IMR-90 (cell line): ENCODE measurements at regions not wholly inside any gene's neighbourhood (a gene's known extent, or its start where the extent isn't known, plus 50 kb on each side); places are given as distances from the start of the nearest gene placed in this dataset.

Experiments
- ATAC-seq: fragments of 200-7000 bp; cut with Tn5 transposase; 2 replicates; pipeline ENCODE4 v1.9.1; 2020; ENCODE audit warnings: low read depth, mild to moderate bottlenecking, moderate library complexity
- BruUV-seq: library from RNA; stranded (reverse); fragments of 400-500 nt; replicated peaks from 2 replicates; lab custom pipeline; 2021; lab: Mats Ljungman, UMichigan
- CTCF ChIA-PET: fragments of 300-600 bp; formaldehyde crosslinking; extraction: SDS; loops from one replicate; lab custom pipeline; 2021; ENCODE audit warnings: antibody characterized with exemption; lab: Yijun Ruan, JAX
- POLR2A ChIA-PET: fragments of 300-600 bp; sonication (Branson Sonifier 250); formaldehyde crosslinking; loops from one replicate; lab custom pipeline; 2022; ENCODE audit warnings: antibody characterized with exemption; ENCODE audit not compliant: unreplicated experiment; lab: Charles Lee
- DNase-seq: peaks from one replicate; pipeline ENCODE4 v3.0.0; 2013
- H2AFZ ChIP-seq: replicated peaks from 2 replicates; pipeline ENCODE3; 2013; ENCODE audit warnings: low read length, mild to moderate bottlenecking; ENCODE audit not compliant: poor library complexity
- H2AK5ac ChIP-seq: 2 replicates; pipeline ENCODE4 v1.6.1; 2013; ENCODE audit warnings: low read depth, low read length, inconsistent platforms
- H2AK9ac ChIP-seq: replicated peaks from 2 replicates; pipeline ENCODE3; 2013; ENCODE audit warnings: mild to moderate bottlenecking, low read depth, low read length, moderate library complexity; ENCODE audit not compliant: poor library complexity
- H2BK120ac ChIP-seq: 2 replicates; pipeline ENCODE4 v1.6.1; 2013; ENCODE audit warnings: low read depth, low read length, inconsistent platforms
- H2BK15ac ChIP-seq: 3 replicates; pipeline ENCODE4 v1.6.1; 2013; ENCODE audit warnings: low read depth, low read length, inconsistent platforms
- H2BK20ac ChIP-seq: 2 replicates; pipeline ENCODE4 v1.6.1; 2013; ENCODE audit warnings: low read depth, mild to moderate bottlenecking, inconsistent platforms, low read length, moderate library complexity
- H2BK5ac ChIP-seq: 2 replicates; pipeline ENCODE4 v1.6.1; 2013; ENCODE audit warnings: mild to moderate bottlenecking, low read depth, low read length, inconsistent platforms; ENCODE audit not compliant: poor library complexity, severe bottlenecking
- H3K14ac ChIP-seq: replicated peaks from 2 replicates; pipeline ENCODE4 v1.6.1; 2013; ENCODE audit warnings: low read depth, low read length, inconsistent platforms
- H3K18ac ChIP-seq: 2 replicates; pipeline ENCODE4 v1.6.1; 2013; ENCODE audit warnings: low read depth, low read length, control low read depth
- H3K23ac ChIP-seq: 2 replicates; pipeline ENCODE4 v1.6.1; 2013; ENCODE audit warnings: low read depth, low read length, inconsistent platforms
- H3K27ac ChIP-seq: 2 replicates; pipeline ENCODE4 v1.5.1; 2013; ENCODE audit warnings: mild to moderate bottlenecking, control low read depth, low read length; ENCODE audit not compliant: insufficient read depth
- H3K27me3 ChIP-seq: 2 replicates; pipeline ENCODE4 v1.6.1; 2013; ENCODE audit warnings: low read length; ENCODE audit not compliant: control insufficient read depth, insufficient read depth
- H3K36me3 ChIP-seq: 2 replicates; pipeline ENCODE4 v1.6.1; 2013; ENCODE audit warnings: low read length, mixed read lengths; ENCODE audit not compliant: control insufficient read depth, insufficient read depth
- H3K4ac ChIP-seq: 2 replicates; pipeline ENCODE4 v1.6.1; 2013; ENCODE audit warnings: low read depth, low read length, inconsistent platforms
- H3K4me1 ChIP-seq: 2 replicates; pipeline ENCODE4 v1.6.1; 2013; ENCODE audit warnings: low read length, mixed read lengths; ENCODE audit not compliant: control insufficient read depth, insufficient read depth
- H3K4me2 ChIP-seq: 2 replicates; pipeline ENCODE4 v1.6.1; 2013; ENCODE audit warnings: low read depth, mild to moderate bottlenecking, control low read depth, low read length, moderate library complexity
- H3K4me3 ChIP-seq: 2 replicates; pipeline ENCODE4 v1.5.1; 2013; ENCODE audit warnings: low read depth, mild to moderate bottlenecking, control low read depth, low read length, moderate library complexity; ENCODE audit not compliant: insufficient read depth
- H3K56ac ChIP-seq: 2 replicates; pipeline ENCODE4 v1.6.1; 2013; ENCODE audit warnings: low read length, inconsistent platforms; ENCODE audit not compliant: insufficient read depth; ENCODE audit errors: extremely low read depth
- H3K79me1 ChIP-seq, 2 experiments: 2 replicates each; pipeline ENCODE4 v1.6.1; 2013; ENCODE audit warnings: low read length in 2 of 2, inconsistent platforms in 1 of 2, low read depth in 1 of 2
- H3K9ac ChIP-seq: 2 replicates; pipeline ENCODE4 v1.6.1; 2013; ENCODE audit warnings: low read depth, low read length, control low read depth
- H3K9me1 ChIP-seq: 2 replicates; pipeline ENCODE4 v1.6.1; 2013; ENCODE audit warnings: low read length, inconsistent platforms; ENCODE audit not compliant: insufficient read depth
- H3K9me3 ChIP-seq: 2 replicates; pipeline ENCODE4 v1.6.1; 2013; ENCODE audit warnings: low read length; ENCODE audit not compliant: control insufficient read depth, insufficient read depth
- H4K20me1 ChIP-seq: 2 replicates; pipeline ENCODE4 v1.6.1; 2013; ENCODE audit warnings: low read length, inconsistent platforms; ENCODE audit not compliant: insufficient read depth
- H4K5ac ChIP-seq: 2 replicates; pipeline ENCODE4 v1.6.1; 2013; ENCODE audit warnings: mild to moderate bottlenecking, low read depth, low read length, control low read depth
- H4K8ac ChIP-seq, 2 experiments: 2 replicates each; pipeline ENCODE4 v1.6.1; 2013; ENCODE audit warnings: low read depth in 2 of 2, low read length in 2 of 2, control low read depth in 1 of 2, inconsistent platforms in 1 of 2
- H4K91ac ChIP-seq: 2 replicates; pipeline ENCODE4 v1.6.1; 2013; ENCODE audit warnings: low read depth, low read length, inconsistent platforms; ENCODE audit not compliant: insufficient read depth
- CEBPB ChIP-seq: IDR thresholded peaks from 2 replicates; pipeline ENCODE4 v1.6.1; 2012; ENCODE audit warnings: low read depth, low read length, improper control_type of control experiment
- CTCF ChIP-seq: conservative IDR thresholded peaks from 2 replicates; pipeline ENCODE4 v1.5.1; 2012; ENCODE audit warnings: mild to moderate bottlenecking, low read depth, low read length, improper control_type of control experiment
- FOS ChIP-seq: fragments of 150-350 bp; IDR thresholded peaks from 2 replicates; pipeline ENCODE4 v1.6.1; 2016; ENCODE audit warnings: low read depth, low read length
- RFX5 ChIP-seq: IDR thresholded peaks from 2 replicates; pipeline ENCODE4 v1.8.0; 2012; ENCODE audit warnings: low read depth, mild to moderate bottlenecking, low read length, moderate library complexity
- USF2 ChIP-seq: fragments of 150-350 bp; IDR thresholded peaks from 2 replicates; pipeline ENCODE4 v1.6.1; 2017; ENCODE audit warnings: mild to moderate bottlenecking, antibody characterized with exemption, low read length, low read depth
- WGBS, 2 experiments: methylation state at CpG; one replicate each; pipeline versions ENCODE4 v1.1.5 to v1.1.7; 2013; ENCODE audit warnings: missing lambda C conversion rate in 2 of 2; ENCODE audit not compliant: insufficient read length in 1 of 2; ENCODE audit errors: extremely low coverage in 2 of 2; 5-methylcytosine and 5-hydroxymethylcytosine counted together
- dilution Hi-C: fragments of 300-500 bp; cut with HindIII; formaldehyde crosslinking; loops from one replicate; pipeline ENCODE4 v1.14.3; 2018; ENCODE audit warnings: low sequenced_read_pairs; ENCODE audit not compliant: unreplicated experiment
- in situ Hi-C: fragments of 300-500 bp; cut with MboI; formaldehyde crosslinking; loops from 3 replicates; pipeline ENCODE4 v1.14.3; 2019; ENCODE audit warnings: low sequenced_read_pairs, inconsistent platforms, mixed read lengths
- intact Hi-C: fragments of 100-400 bp; cut with micrococcal nuclease; formaldehyde crosslinking; loops from 2 replicates; pipeline ENCODE4 v1.10.0; 2022

GRCh38 chr6:140343128-140343527 is 968.7 kb upstream of the CITED2 start:
- Histone ChIP-seq H2AK5ac (no peak overlapping the region), H4K20me1 (no peaks in the 10 kb centered on the region), H3K4me3 (no peak overlapping the region), H2AFZ (no peak overlapping the region), H3K4me2 (no peak overlapping the region), H4K8ac (no peak overlapping the region), H2BK120ac (no peak overlapping the region), H3K4ac (no peak overlapping the region), H3K9me3 (peaks cover 16% of the 10 kb centered on the region), H3K4me1 (peaks cover 6% of the 10 kb centered on the region), H3K9me1 (no peaks in the 10 kb centered on the region), H4K5ac (peak overlapping the region; percentile 35; the same call in 1 of the 2 replicates), H3K9ac (no peak overlapping the region), H2BK5ac (peak overlapping the region; percentile 2), H3K14ac (no peak overlapping the region), H3K23ac (no peak overlapping the region), H2BK20ac (no peak overlapping the region), H3K27ac (no peak overlapping the region), H2AK9ac (no peak overlapping the region), H2BK15ac (no peak overlapping the region), H4K91ac (no peak overlapping the region), H3K36me3 (no peaks in the 10 kb centered on the region), H3K56ac (no peak overlapping the region), H3K79me1 (no peaks in the 10 kb centered on the region), H3K27me3 (no peaks in the 10 kb centered on the region), H3K18ac (peak overlapping the region; percentile 76; the same call in 1 of the 2 replicates)
- in situ Hi-C loops (no loop called here), dilution Hi-C loops (no loop called here), intact Hi-C loops (loop anchor here (5.0 kb wide), 1 partner anchor 1219 kb away; no protein-coding TSS in a partner anchor)
- BruUV-seq: no TSS peak
- no CpG with 5 or more reads among the region's 2 CpGs for WGBS, 2 experiments
- ChIA-PET CTCF (no interaction called here), POLR2A (no interaction called here)
- ATAC-seq (no peak), DNase-seq (no peak)
- TF ChIP-seq RFX5 (no peak), FOS (no peak), CEBPB (no peak), USF2 (no peak), CTCF (no peak)
